ENCODE measurements at regions not wholly inside any gene's neighbourhood (a gene's known extent, or its start where the extent isn't known, plus 50 kb on each side); places are given as distances from the start of the nearest gene placed in this dataset.

GRCh38 chr10:44857363-44858016 is 53.6 kb upstream of the TMEM72 start:
- TF ChIP-seq CTCF (IDR thresholded peaks at IDR 0.05) = peak; percentile 94
- no peak for TF ChIP-seq EZH2 (IDR thresholded peaks at IDR 0.05; ENCODE audit: borderline replicate concordance, insufficient read depth, low read depth, low read length, poor library complexity, severe bottlenecking)
- DNase-seq (peak; percentile 59), ATAC-seq (ENCODE audit: low read depth) (peak; percentile 66)
- Mint-ChIP-seq H3K9me3 (ENCODE audit: insufficient read depth) (no peaks in the 10 kb centered on the region), H3K27ac (no peak overlapping the region), H3K4me3 (no peak overlapping the region), H3K27me3 (peaks cover 16% of the 10 kb centered on the region), H3K4me1 (no peaks in the 10 kb centered on the region)
- Histone ChIP-seq H2AFZ (ENCODE audit: insufficient read depth, low read depth, low read length, poor library complexity, severe bottlenecking) (no peak overlapping the region), H3K4me3 (ENCODE audit: control extremely low read depth in 1 of 5, extremely low read depth in 1 of 5, insufficient read depth in 1 of 5, low read depth in 2 of 5, low read length in 4 of 5) (no peak overlapping the region), H3K9me3 (ENCODE audit: control extremely low read depth in 1 of 3, control insufficient read depth in 2 of 3, insufficient read depth in 1 of 3, low read length in 2 of 3) (no peaks in the 10 kb centered on the region), H3K27me3 (replicated peaks in 1 of 4; ENCODE audit: control extremely low read depth in 1 of 4, control insufficient read depth in 3 of 4, insufficient read depth in 4 of 4, low read length in 3 of 4) (peaks cover 0 to 4% (median 0%) of the 10 kb centered on the region in 4 experiments), H3K36me3 (replicated peaks in 1 of 2; ENCODE audit: control extremely low read depth in 1 of 2, control insufficient read depth in 1 of 2, extremely low read depth in 1 of 2, insufficient read depth in 2 of 2, low read length in 1 of 2) (no peaks in the 10 kb centered on the region), H3K4me2 (replicated peaks; ENCODE audit: low read depth, low read length, poor library complexity, severe bottlenecking) (no peak overlapping the region), H3K79me2 (ENCODE audit: control insufficient read depth, insufficient read depth, low read length) (no peaks in the 10 kb centered on the region), H3K4me1 (ENCODE audit: control insufficient read depth in 2 of 2, insufficient read depth in 2 of 2, low read length in 2 of 2) (no peaks in the 10 kb centered on the region), H3K9ac (ENCODE audit: low read length) (no peak overlapping the region), H4K20me1 (ENCODE audit: control insufficient read depth, insufficient read depth, low read length, poor library complexity, severe bottlenecking) (no peaks in the 10 kb centered on the region), H3K27ac (ENCODE audit: low read length in 2 of 2) (no peak overlapping the region)
- ChIA-PET POLR2A (no interaction called here), CTCF (interaction anchor here (0.7 to 1.7 kb wide), 8 partner anchors 8 to 1187 kb away, joined by 3 to 9 read pairs (median 4); no protein-coding TSS in a partner anchor)
- 41% methylated on average over 9 of the region's 9 CpGs for WGBS (ENCODE audit: insufficient coverage)
- intact Hi-C loops (cut with micrococcal nuclease) = loop anchor here (2.0 kb wide), 1 partner anchor 1187 kb away; no protein-coding TSS in a partner anchor

- POLR2A ChIA-PET = no interaction called here
- intact Hi-C loops (cut with micrococcal nuclease) = no loop called here
These were observed 53.1 kb upstream of the TMEM72 start for GRCh38 chr10:44858017-44858371.

More at GRCh38 chr10:44858017-44858371, 53.1 kb upstream of the TMEM72 start:
- no peak overlapping the region for H3K27ac Mint-ChIP-seq
- Histone ChIP-seq H3K4me2 (replicated peaks; ENCODE audit: low read depth, low read length, poor library complexity, severe bottlenecking) (no peak overlapping the region), H3K9me3 (ENCODE audit: control extremely low read depth in 1 of 3, control insufficient read depth in 2 of 3, insufficient read depth in 1 of 3, low read length in 2 of 3) (no peaks in the 10 kb centered on the region), H3K36me3 (replicated peaks in 1 of 2; ENCODE audit: control extremely low read depth in 1 of 2, control insufficient read depth in 1 of 2, extremely low read depth in 1 of 2, insufficient read depth in 2 of 2, low read length in 1 of 2) (no peaks in the 10 kb centered on the region), H4K20me1 (ENCODE audit: control insufficient read depth, insufficient read depth, low read length, poor library complexity, severe bottlenecking) (no peaks in the 10 kb centered on the region), H3K4me1 (ENCODE audit: control insufficient read depth in 2 of 2, insufficient read depth in 2 of 2, low read length in 2 of 2) (no peaks in the 10 kb centered on the region), H3K9ac (ENCODE audit: low read length) (no peak overlapping the region), H3K27ac (ENCODE audit: low read length in 2 of 2) (no peak overlapping the region), H3K79me2 (ENCODE audit: control insufficient read depth, insufficient read depth, low read length) (no peaks in the 10 kb centered on the region), H2AFZ (ENCODE audit: insufficient read depth, low read depth, low read length, poor library complexity, severe bottlenecking) (no peak overlapping the region), H3K27me3 (replicated peaks in 1 of 4; ENCODE audit: control extremely low read depth in 1 of 4, control insufficient read depth in 3 of 4, insufficient read depth in 4 of 4, low read length in 3 of 4) (peaks cover 0 to 7% (median 0%) of the 10 kb centered on the region in 4 experiments), H3K4me3 (ENCODE audit: control extremely low read depth in 1 of 5, extremely low read depth in 1 of 5, insufficient read depth in 1 of 5, low read depth in 2 of 5, low read length in 4 of 5) (no peak overlapping the region)
- CTCF ChIA-PET = interaction anchor here (0.7 to 1.7 kb wide), 8 partner anchors 10 to 1187 kb away, joined by 3 to 11 read pairs (median 5); no protein-coding TSS in a partner anchor
- peaks cover 19% of the 10 kb centered on the region for H3K27me3 Mint-ChIP-seq
- H3K4me1 Mint-ChIP-seq = no peaks in the 10 kb centered on the region
- TF ChIP-seq CTCF (IDR thresholded peaks at IDR 0.05) (peak; percentile 9), EZH2 (IDR thresholded peaks at IDR 0.05; ENCODE audit: borderline replicate concordance, insufficient read depth, low read depth, low read length, poor library complexity, severe bottlenecking) (no peak)
- no peaks in the 10 kb centered on the region for H3K9me3 Mint-ChIP-seq (ENCODE audit: insufficient read depth)
- ATAC-seq (ENCODE audit: low read depth) (no peak), DNase-seq (no peak)
- 78% methylated on average over 5 of the region's 5 CpGs for WGBS (ENCODE audit: insufficient coverage)
- no peak overlapping the region for H3K4me3 Mint-ChIP-seq

Measured in B cell (primary cell).